Stimulated activated naive CD8-positive, alpha-beta T cell treated with anti-CD3 and anti-CD28 coated beads, Interleukin-15, amount 100 ng/mL, for 72 hours (primary cell): ENCODE measurements at regions not wholly inside any gene's neighbourhood (a gene's known extent, or its start where the extent isn't known, plus 50 kb on each side); places are given as distances from the start of the nearest gene placed in this dataset.
A peak's percentile ranks its signal among the peaks of the same experiment; 100 is the strongest.
"Not testable (repeated sequence)": the region's sequence is repeated elsewhere in the genome, so short reads cannot be mapped to it uniquely, and the experiment has no call there.

Experiments
- ATAC-seq: fragments of 150-1000 bp; cut with Tn5 transposase; 2 replicates; pipeline ENCODE4 v1.10.0; 2021; ENCODE audit warnings: mild to moderate bottlenecking, moderate library complexity
- DNase-seq, 2 donors: peaks; one replicate each; pipeline ENCODE4 v3.0.0; 2021 to 2022
- H3K27ac Mint-ChIP-seq, 2 donors: one replicate each; pipeline ENCODE4 v1.8.0; 2022; ENCODE audit warnings: mild to moderate bottlenecking in 2 of 2, mixed read lengths in 2 of 2, moderate library complexity in 2 of 2
- H3K27me3 Mint-ChIP-seq: one replicate; pipeline ENCODE4 v1.8.0; 2022; ENCODE audit warnings: mixed read lengths
- H3K4me1 Mint-ChIP-seq: one replicate; pipeline ENCODE4 v1.8.0; 2022; ENCODE audit warnings: mild to moderate bottlenecking, mixed read lengths
- H3K4me3 Mint-ChIP-seq, 2 donors: one replicate each; pipeline ENCODE4 v1.8.0; 2022; ENCODE audit warnings: mild to moderate bottlenecking in 2 of 2, mixed read lengths in 2 of 2, moderate library complexity in 1 of 2
- H3K9me3 Mint-ChIP-seq, 2 donors: one replicate each; pipeline ENCODE4 v1.8.0; 2022; ENCODE audit warnings: mixed read lengths in 2 of 2

GRCh38 chr2:167651406-167652151, 595.8 kb downstream of the STK39 start:
- Mint-ChIP-seq H3K27me3 (no peaks in the 10 kb centered on the region), H3K4me3 (no peak overlapping the region), H3K27ac (no peak overlapping the region), H3K9me3 (peaks cover 4 to 6% of the 10 kb centered on the region in 2 donors), H3K4me1 (no peaks in the 10 kb centered on the region)
- no peak for ATAC-seq
- DNase-seq, result no peak

- H3K4me1 Mint-ChIP-seq, result no peaks in the 10 kb centered on the region
Measured at GRCh38 chr2:167646557-167646956, 600.8 kb downstream of the STK39 start.

GRCh38 chr2:167640096-167640495, 607.3 kb downstream of the STK39 start:
- ATAC-seq (no peak), DNase-seq (no peak)
- Mint-ChIP-seq H3K4me1 (no peaks in the 10 kb centered on the region), H3K27ac (no peak overlapping the region), H3K9me3 (peaks cover 0 to 6% of the 10 kb centered on the region in 2 donors), H3K27me3 (no peaks in the 10 kb centered on the region), H3K4me3 (no peak overlapping the region)

More at GRCh38 chr2:167646557-167646956, 600.8 kb downstream of the STK39 start:
- Mint-ChIP-seq H3K27me3 (no peaks in the 10 kb centered on the region), H3K9me3 (peaks cover 6 to 10% of the 10 kb centered on the region in 2 donors), H3K4me3 (no peak overlapping the region), H3K27ac (no peak overlapping the region)
- DNase-seq, result no peak
- no peak for ATAC-seq

- no peaks in the 10 kb centered on the region for H3K4me1 Mint-ChIP-seq
Measured at GRCh38 chr2:167637741-167638140, 609.7 kb downstream of the STK39 start.

GRCh38 chr2:167632271-167632670, 615.1 kb downstream of the STK39 start:
- not testable (repeated sequence) for H3K4me1 Mint-ChIP-seq, H3K27ac Mint-ChIP-seq, H3K4me3 Mint-ChIP-seq, H3K27me3 Mint-ChIP-seq, DNase-seq, ATAC-seq, H3K9me3 Mint-ChIP-seq

More at GRCh38 chr2:167637741-167638140, 609.7 kb downstream of the STK39 start:
- Mint-ChIP-seq H3K27me3 (no peaks in the 10 kb centered on the region), H3K9me3 (no peaks in the 10 kb centered on the region), H3K4me3 (no peak overlapping the region), H3K27ac (no peak overlapping the region)
- no peak for DNase-seq
- no peak for ATAC-seq

GRCh38 chr2:167626961-167627360, 620.4 kb downstream of the STK39 start:
- Mint-ChIP-seq H3K27me3 (no peaks in the 10 kb centered on the region), H3K9me3 (peaks cover 2% of the 10 kb centered on the region in 2 donors), H3K4me3 (no peak overlapping the region), H3K27ac (no peak overlapping the region), H3K4me1 (no peaks in the 10 kb centered on the region)
- DNase-seq, result no peak
- ATAC-seq, result no peak

GRCh38 chr2:167626301-167626700, 621.1 kb downstream of the STK39 start:
- no peak overlapping the region for H3K27ac Mint-ChIP-seq
- no peak overlapping the region for H3K4me3 Mint-ChIP-seq
- peaks cover 4 to 8% of the 10 kb centered on the region in 2 donors for H3K9me3 Mint-ChIP-seq
- ATAC-seq, result no peak
- no peaks in the 10 kb centered on the region for H3K4me1 Mint-ChIP-seq
- DNase-seq, result no peak
- no peaks in the 10 kb centered on the region for H3K27me3 Mint-ChIP-seq

GRCh38 chr2:167616997-167617396, 630.4 kb downstream of the STK39 start:
- DNase-seq, result no peak
- H3K4me1 Mint-ChIP-seq, result no peaks in the 10 kb centered on the region
- peaks cover 3 to 6% of the 10 kb centered on the region in 2 donors for H3K9me3 Mint-ChIP-seq
- no peaks in the 10 kb centered on the region for H3K27me3 Mint-ChIP-seq
- H3K27ac Mint-ChIP-seq, result no peak overlapping the region
- no peak for ATAC-seq
- no peak overlapping the region for H3K4me3 Mint-ChIP-seq

GRCh38 chr2:167613471-167613870, 633.9 kb downstream of the STK39 start:
- DNase-seq (no peak), ATAC-seq (no peak)
- no peak overlapping the region for H3K4me3 Mint-ChIP-seq
- H3K27ac Mint-ChIP-seq, result no peak overlapping the region
- H3K27me3 Mint-ChIP-seq, result no peaks in the 10 kb centered on the region
- no peaks in the 10 kb centered on the region for H3K4me1 Mint-ChIP-seq
- H3K9me3 Mint-ChIP-seq, result no peaks in the 10 kb centered on the region

- Mint-ChIP-seq H3K4me1 (no peaks in the 10 kb centered on the region), H3K9me3 (no peaks in the 10 kb centered on the region), H3K27me3 (no peaks in the 10 kb centered on the region), H3K27ac (no peak overlapping the region), H3K4me3 (no peak overlapping the region)
- no peak for ATAC-seq
- DNase-seq, result no peak
Measured at GRCh38 chr2:167608487-167608886, 638.9 kb downstream of the STK39 start.

- Mint-ChIP-seq H3K4me3 (no peak overlapping the region), H3K9me3 (no peaks in the 10 kb centered on the region), H3K4me1 (no peaks in the 10 kb centered on the region), H3K27me3 (no peaks in the 10 kb centered on the region), H3K27ac (no peak overlapping the region)
- ATAC-seq (no peak), DNase-seq (no peak)
Measured at GRCh38 chr2:167607731-167608130, 639.7 kb downstream of the STK39 start.

- Mint-ChIP-seq H3K27me3 (no peaks in the 10 kb centered on the region), H3K4me1 (no peaks in the 10 kb centered on the region), H3K4me3 (no peak overlapping the region), H3K27ac (no peak overlapping the region), H3K9me3 (no peaks in the 10 kb centered on the region)
- ATAC-seq, result no peak
- no peak for DNase-seq
Measured at GRCh38 chr2:167607211-167607610, 640.2 kb downstream of the STK39 start.

GRCh38 chr2:167602122-167602521, 645.3 kb downstream of the STK39 start:
- Mint-ChIP-seq H3K9me3 (no peaks in the 10 kb centered on the region), H3K4me3 (no peak overlapping the region), H3K27ac (no peak overlapping the region), H3K4me1 (no peaks in the 10 kb centered on the region), H3K27me3 (no peaks in the 10 kb centered on the region)
- no peak for ATAC-seq
- DNase-seq, result no peak

GRCh38 chr2:167599219-167599618, 648.2 kb downstream of the STK39 start:
- DNase-seq (no peak), ATAC-seq (no peak)
- no peaks in the 10 kb centered on the region for H3K9me3 Mint-ChIP-seq
- no peak overlapping the region for H3K27ac Mint-ChIP-seq
- no peak overlapping the region for H3K4me3 Mint-ChIP-seq
- H3K4me1 Mint-ChIP-seq, result no peaks in the 10 kb centered on the region
- no peaks in the 10 kb centered on the region for H3K27me3 Mint-ChIP-seq

- Mint-ChIP-seq H3K4me3 (no peak overlapping the region), H3K9me3 (no peaks in the 10 kb centered on the region), H3K27ac (no peak overlapping the region), H3K4me1 (no peaks in the 10 kb centered on the region), H3K27me3 (no peaks in the 10 kb centered on the region)
- peak; percentile 63 for ATAC-seq
- DNase-seq, result no peak
Measured at GRCh38 chr2:167595839-167596471, 651.4 kb downstream of the STK39 start.

- ATAC-seq, result no peak
- H3K4me3 Mint-ChIP-seq, result no peak overlapping the region
- H3K27ac Mint-ChIP-seq, result no peak overlapping the region
- no peaks in the 10 kb centered on the region for H3K27me3 Mint-ChIP-seq
- DNase-seq, result no peak
- no peaks in the 10 kb centered on the region for H3K9me3 Mint-ChIP-seq
- no peaks in the 10 kb centered on the region for H3K4me1 Mint-ChIP-seq
Measured at GRCh38 chr2:167595021-167595420, 652.4 kb downstream of the STK39 start.
